ENCODE measurements at regions not wholly inside any gene's neighbourhood (a gene's known extent, or its start where the extent isn't known, plus 50 kb on each side); places are given as distances from the start of the nearest gene placed in this dataset.

DNA sequence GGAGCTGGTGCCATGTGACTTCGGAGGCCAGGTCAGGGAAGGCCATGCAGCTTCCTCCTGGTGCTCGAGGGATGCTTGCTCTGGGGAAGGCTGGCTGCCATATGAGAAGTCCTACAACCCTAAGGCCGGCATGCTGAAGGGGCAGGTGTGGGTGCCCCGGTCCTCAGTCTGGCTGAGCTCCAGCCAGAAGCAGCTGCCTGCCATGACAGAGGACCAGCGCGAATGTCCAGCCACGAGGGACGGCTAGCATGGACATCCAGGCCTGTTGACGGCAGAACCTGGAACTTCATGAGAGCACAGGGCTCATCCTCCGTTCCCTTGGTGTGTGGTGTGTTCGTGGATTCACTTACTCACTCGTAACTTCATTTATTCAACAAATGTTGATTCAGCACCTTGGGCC is 140.6 kb downstream of the IRF8 start:
- WGBS (ENCODE audit: insufficient coverage): 86% methylated on average over 7 of the region's 12 CpGs

DNA sequence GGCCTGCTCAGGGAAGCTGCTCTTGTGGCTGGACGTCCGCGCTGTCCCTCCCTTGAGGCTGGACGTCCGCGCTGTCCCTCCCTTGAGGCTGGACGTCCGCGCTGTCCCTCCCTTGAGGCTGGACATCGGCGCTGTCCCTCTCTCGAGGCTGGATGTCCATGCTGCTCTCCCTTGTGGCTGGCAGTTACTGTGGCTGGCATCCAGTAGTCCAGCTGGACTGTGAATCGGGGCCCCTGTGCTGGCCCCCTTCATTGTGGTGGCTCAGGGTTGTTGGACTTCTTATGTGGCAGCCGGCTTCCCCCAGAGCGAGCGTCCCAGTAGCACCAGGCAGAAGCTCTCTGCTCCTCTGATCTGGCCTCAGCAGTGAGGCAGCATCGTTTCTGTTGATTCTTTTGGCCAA is 141.5 kb downstream of the IRF8 start:
- Histone ChIP-seq H3K27ac (ENCODE audit: low read depth in 1 of 2, low read length in 2 of 2) (no peak overlapping the region), H3K79me2 (ENCODE audit: insufficient read depth, low read length) (no peaks in the 10 kb centered on the region), H3K4me1 (ENCODE audit: control insufficient read depth in 1 of 2, insufficient read depth in 2 of 2, low read length in 2 of 2) (no peaks in the 10 kb centered on the region), H3K27me3 (ENCODE audit: control insufficient read depth in 2 of 2, insufficient read depth in 2 of 2, low read length in 2 of 2) (no peaks in the 10 kb centered on the region), H3K9ac (ENCODE audit: insufficient read depth, low read length, poor library complexity, severe bottlenecking) (no peak overlapping the region), H3K9me3 (replicated peaks in 1 of 2; ENCODE audit: control insufficient read depth in 1 of 2, insufficient read depth in 1 of 2, low read length in 2 of 2) (no peaks in the 10 kb centered on the region), H4K20me1 (ENCODE audit: insufficient read depth, low read length) (no peaks in the 10 kb centered on the region), H3K4me2 (replicated peaks; ENCODE audit: extremely low read depth, low read length, poor library complexity, severe bottlenecking) (no peak overlapping the region), H3K36me3 (replicated peaks in 1 of 2; ENCODE audit: control insufficient read depth in 1 of 2, insufficient read depth in 2 of 2, low read length in 2 of 2) (no peaks in the 10 kb centered on the region), H3K4me3 (replicated peaks in 1 of 3; ENCODE audit: low read depth in 2 of 3, low read length in 3 of 3) (no peak overlapping the region), H2AFZ (ENCODE audit: insufficient read depth, low read depth, low read length, poor library complexity, severe bottlenecking) (no peak overlapping the region)
- Mint-ChIP-seq H3K9me3 (peaks cover 0 to 2% (median 0%) of the 10 kb centered on the region in 7 donors), H3K36me3 (no peaks in the 10 kb centered on the region), H3K27me3 (ENCODE audit: low read depth in 3 of 3) (peaks cover 10 to 35% (median 19%) of the 10 kb centered on the region in 3 donors), H3K4me1 (no peaks in the 10 kb centered on the region), H3K27ac (no peak overlapping the region), H3K4me3 (no peak overlapping the region)
- intact Hi-C loops (cut with micrococcal nuclease): no loop called here
- WGBS (ENCODE audit: insufficient coverage): 87% methylated on average over 15 of the region's 17 CpGs
- TF ChIP-seq, protein P1, sequence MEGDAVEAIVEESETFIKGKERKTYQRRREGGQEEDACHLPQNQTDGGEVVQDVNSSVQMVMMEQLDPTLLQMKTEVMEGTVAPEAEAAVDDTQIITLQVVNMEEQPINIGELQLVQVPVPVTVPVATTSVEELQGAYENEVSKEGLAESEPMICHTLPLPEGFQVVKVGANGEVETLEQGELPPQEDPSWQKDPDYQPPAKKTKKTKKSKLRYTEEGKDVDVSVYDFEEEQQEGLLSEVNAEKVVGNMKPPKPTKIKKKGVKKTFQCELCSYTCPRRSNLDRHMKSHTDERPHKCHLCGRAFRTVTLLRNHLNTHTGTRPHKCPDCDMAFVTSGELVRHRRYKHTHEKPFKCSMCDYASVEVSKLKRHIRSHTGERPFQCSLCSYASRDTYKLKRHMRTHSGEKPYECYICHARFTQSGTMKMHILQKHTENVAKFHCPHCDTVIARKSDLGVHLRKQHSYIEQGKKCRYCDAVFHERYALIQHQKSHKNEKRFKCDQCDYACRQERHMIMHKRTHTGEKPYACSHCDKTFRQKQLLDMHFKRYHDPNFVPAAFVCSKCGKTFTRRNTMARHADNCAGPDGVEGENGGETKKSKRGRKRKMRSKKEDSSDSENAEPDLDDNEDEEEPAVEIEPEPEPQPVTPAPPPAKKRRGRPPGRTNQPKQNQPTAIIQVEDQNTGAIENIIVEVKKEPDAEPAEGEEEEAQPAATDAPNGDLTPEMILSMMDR (IDR thresholded peaks at IDR 0.05): no peak
- DNase-seq: no peak

More for the DNA sequence above, 140.6 kb downstream of the IRF8 start:
- H3K36me3 Mint-ChIP-seq: no peaks in the 10 kb centered on the region
- Histone ChIP-seq H4K20me1 (ENCODE audit: insufficient read depth, low read length) (no peaks in the 10 kb centered on the region), H3K9me3 (replicated peaks in 1 of 2; ENCODE audit: control insufficient read depth in 1 of 2, insufficient read depth in 1 of 2, low read length in 2 of 2) (no peaks in the 10 kb centered on the region), H3K27me3 (ENCODE audit: control insufficient read depth in 2 of 2, insufficient read depth in 2 of 2, low read length in 2 of 2) (no peaks in the 10 kb centered on the region), H3K36me3 (replicated peaks in 1 of 2; ENCODE audit: control insufficient read depth in 1 of 2, insufficient read depth in 2 of 2, low read length in 2 of 2) (no peaks in the 10 kb centered on the region), H3K4me1 (ENCODE audit: control insufficient read depth in 1 of 2, insufficient read depth in 2 of 2, low read length in 2 of 2) (no peaks in the 10 kb centered on the region), H3K9ac (ENCODE audit: insufficient read depth, low read length, poor library complexity, severe bottlenecking) (no peak overlapping the region), H3K79me2 (ENCODE audit: insufficient read depth, low read length) (no peaks in the 10 kb centered on the region), H3K4me2 (replicated peaks; ENCODE audit: extremely low read depth, low read length, poor library complexity, severe bottlenecking) (no peak overlapping the region), H3K4me3 (replicated peaks in 1 of 3; ENCODE audit: low read depth in 2 of 3, low read length in 3 of 3) (no peak overlapping the region), H3K27ac (ENCODE audit: low read depth in 1 of 2, low read length in 2 of 2) (no peak overlapping the region), H2AFZ (ENCODE audit: insufficient read depth, low read depth, low read length, poor library complexity, severe bottlenecking) (no peak overlapping the region)
- no peaks in the 10 kb centered on the region for H3K4me1 Mint-ChIP-seq
- H3K27me3 Mint-ChIP-seq (ENCODE audit: low read depth in 3 of 3): peaks cover 8 to 31% (median 19%) of the 10 kb centered on the region in 3 donors
- TF ChIP-seq, protein P1 (IDR thresholded peaks at IDR 0.05): no peak
- H3K27ac Mint-ChIP-seq: no peak overlapping the region
- DNase-seq: no peak
- H3K9me3 Mint-ChIP-seq: peaks cover 0 to 2% (median 0%) of the 10 kb centered on the region in 7 donors
- intact Hi-C loops (cut with micrococcal nuclease): no loop called here
- H3K4me3 Mint-ChIP-seq: no peak overlapping the region
